ENCODE measurements at regions not wholly inside any gene's neighbourhood (a gene's known extent, or its start where the extent isn't known, plus 50 kb on each side); places are given as distances from the start of the nearest gene placed in this dataset.
"Not testable (repeated sequence)": the region's sequence is repeated elsewhere in the genome, so short reads cannot be mapped to it uniquely, and the experiment has no call there.

DNA sequence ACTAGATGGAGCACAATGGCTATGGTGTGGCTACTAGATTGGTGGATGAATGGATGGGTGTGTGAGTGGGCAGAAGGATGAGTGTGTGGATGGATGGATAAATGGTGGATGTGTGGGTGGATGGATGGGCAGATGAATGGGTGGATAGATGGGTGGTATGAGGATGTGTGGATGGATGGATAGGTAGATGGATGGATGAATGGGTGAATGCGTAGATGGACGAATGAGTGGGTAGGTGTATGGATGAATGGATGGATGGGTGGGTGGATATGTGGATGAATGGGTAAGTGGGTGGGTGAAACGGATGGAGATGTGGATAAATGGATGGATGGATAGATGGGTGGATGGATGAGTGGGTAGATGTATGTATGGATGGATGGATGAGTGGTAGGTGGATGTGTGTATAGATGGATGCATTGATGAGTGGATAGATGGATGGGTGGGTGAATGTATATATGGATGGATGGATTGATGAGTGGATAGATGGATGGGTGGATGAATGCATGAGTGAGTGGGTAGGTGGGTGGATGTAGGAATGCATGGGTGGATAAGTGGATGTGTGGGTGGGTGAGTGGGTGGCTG is 114.2 kb downstream of the TEX29 start:
- no peaks in the 10 kb centered on the region for H3K27me3 ChIP-seq (ENCODE audit: control insufficient read depth, insufficient read depth, low read length)

DNA sequence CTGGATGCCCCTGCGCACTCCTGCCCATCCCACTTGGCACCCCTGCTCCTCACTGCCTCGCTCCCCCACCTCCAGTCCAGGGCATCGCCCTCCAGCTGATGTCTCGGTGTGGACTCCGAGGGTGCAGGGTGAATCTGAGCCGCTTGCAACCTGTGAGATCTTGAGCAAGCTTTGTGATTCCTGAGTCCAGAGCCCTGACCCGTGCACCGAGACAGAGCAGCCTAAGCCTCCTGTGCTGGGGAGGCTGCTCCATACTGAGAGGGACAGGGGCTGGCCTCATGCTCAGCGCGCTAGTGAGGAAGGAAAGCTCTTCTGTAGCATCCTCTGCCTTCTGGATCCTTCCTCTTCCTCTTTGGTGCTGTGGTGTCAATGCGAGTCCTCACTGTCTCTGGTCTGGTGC is 116.0 kb downstream of the TEX29 start:
- Histone ChIP-seq H3K36me3 (ENCODE audit: control insufficient read depth, low read depth, low read length) (no peaks in the 10 kb centered on the region), H3K9me3 (ENCODE audit: control insufficient read depth, low read depth, low read length) (no peaks in the 10 kb centered on the region), H3K9ac (ENCODE audit: low read length) (no peak overlapping the region), H3K4me3 (ENCODE audit: low read length) (no peak overlapping the region), H3K4me1 (ENCODE audit: control insufficient read depth, low read depth, low read length) (no peaks in the 10 kb centered on the region), H3K27ac (ENCODE audit: low read length) (no peak overlapping the region), H3K27me3 (ENCODE audit: control insufficient read depth, insufficient read depth, low read length) (no peaks in the 10 kb centered on the region)

More for the DNA sequence above, 114.2 kb downstream of the TEX29 start:
- Histone ChIP-seq H3K36me3 (ENCODE audit: control insufficient read depth, low read depth, low read length) (no peaks in the 10 kb centered on the region), H3K4me3 (ENCODE audit: low read length) (no peak overlapping the region), H3K27ac (ENCODE audit: low read length) (no peak overlapping the region), H3K9ac (ENCODE audit: low read length) (no peak overlapping the region), H3K9me3 (ENCODE audit: control insufficient read depth, low read depth, low read length) (no peaks in the 10 kb centered on the region), H3K4me1 (ENCODE audit: control insufficient read depth, low read depth, low read length) (no peaks in the 10 kb centered on the region)

DNA sequence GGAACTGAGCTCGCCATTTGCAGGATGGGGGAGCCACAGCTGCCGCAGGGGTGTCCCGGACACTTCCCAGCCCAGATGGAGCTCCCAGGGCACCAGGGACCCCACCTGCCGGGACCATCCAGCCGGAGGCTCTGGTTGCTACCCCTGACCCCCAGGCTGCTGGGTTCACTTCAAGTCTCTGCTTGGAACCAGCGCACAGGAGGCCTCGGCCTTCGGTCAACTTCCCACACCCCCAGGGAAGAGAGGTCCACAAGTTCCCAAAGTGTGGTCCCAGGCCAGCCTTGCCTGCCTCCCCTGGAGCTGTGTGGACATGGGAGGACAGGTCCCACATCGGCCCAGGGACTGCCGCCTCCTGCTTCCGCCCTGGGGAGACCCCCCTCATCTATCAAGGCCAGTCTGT is 117.0 kb downstream of the TEX29 start:
- Histone ChIP-seq H3K4me3 (ENCODE audit: low read length) (no peak overlapping the region), H3K27me3 (ENCODE audit: control insufficient read depth, insufficient read depth, low read length) (no peaks in the 10 kb centered on the region), H3K27ac (ENCODE audit: low read length) (no peak overlapping the region), H3K36me3 (ENCODE audit: control insufficient read depth, low read depth, low read length) (no peaks in the 10 kb centered on the region), H3K9me3 (ENCODE audit: control insufficient read depth, low read depth, low read length) (no peaks in the 10 kb centered on the region), H3K9ac (ENCODE audit: low read length) (no peak overlapping the region), H3K4me1 (ENCODE audit: control insufficient read depth, low read depth, low read length) (no peaks in the 10 kb centered on the region)

DNA sequence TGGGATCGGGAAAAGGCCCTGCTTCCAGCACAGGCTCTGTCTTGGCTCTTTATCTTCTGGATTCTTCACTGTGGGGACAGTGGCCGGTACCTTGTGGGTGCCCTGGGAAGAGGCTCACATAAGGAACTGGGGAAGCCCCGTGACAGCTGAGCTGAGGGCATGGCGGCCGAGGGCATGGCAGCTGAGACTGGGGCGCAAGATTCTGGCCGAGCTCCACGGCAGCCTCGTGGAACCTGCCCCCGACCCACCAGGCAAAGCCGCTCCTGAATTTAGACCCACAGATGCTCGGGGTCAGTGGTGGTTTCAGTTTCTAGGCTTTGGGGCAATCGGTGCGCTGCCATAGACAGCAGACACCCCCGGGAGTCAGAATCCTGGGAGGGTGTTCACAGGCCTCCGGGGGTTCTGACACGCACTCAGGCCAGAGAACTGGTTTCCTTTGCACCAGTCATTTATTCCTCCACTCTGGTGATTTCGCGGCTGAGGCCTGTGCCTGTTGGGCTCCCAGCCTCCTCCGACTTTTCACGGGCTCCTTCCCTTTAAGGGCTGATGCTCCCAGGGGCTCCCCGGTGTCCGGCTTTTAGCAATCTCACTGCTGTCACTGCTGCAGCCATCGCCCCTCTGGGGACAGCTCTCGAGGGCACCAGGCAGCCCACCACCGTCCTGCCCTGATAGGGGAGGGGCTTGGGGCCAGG is 117.6 kb downstream of the TEX29 start:
- no peaks in the 10 kb centered on the region for H3K27me3 ChIP-seq (ENCODE audit: control insufficient read depth, insufficient read depth, low read length)
- H3K9ac ChIP-seq (ENCODE audit: low read length), result no peak overlapping the region
- no peaks in the 10 kb centered on the region for H3K36me3 ChIP-seq (ENCODE audit: control insufficient read depth, low read depth, low read length)
- no peak overlapping the region for H3K4me3 ChIP-seq (ENCODE audit: low read length)
- no peaks in the 10 kb centered on the region for H3K4me1 ChIP-seq (ENCODE audit: control insufficient read depth, low read depth, low read length)
- no peak overlapping the region for H3K27ac ChIP-seq (ENCODE audit: low read length)
- no peaks in the 10 kb centered on the region for H3K9me3 ChIP-seq (ENCODE audit: control insufficient read depth, low read depth, low read length)

DNA sequence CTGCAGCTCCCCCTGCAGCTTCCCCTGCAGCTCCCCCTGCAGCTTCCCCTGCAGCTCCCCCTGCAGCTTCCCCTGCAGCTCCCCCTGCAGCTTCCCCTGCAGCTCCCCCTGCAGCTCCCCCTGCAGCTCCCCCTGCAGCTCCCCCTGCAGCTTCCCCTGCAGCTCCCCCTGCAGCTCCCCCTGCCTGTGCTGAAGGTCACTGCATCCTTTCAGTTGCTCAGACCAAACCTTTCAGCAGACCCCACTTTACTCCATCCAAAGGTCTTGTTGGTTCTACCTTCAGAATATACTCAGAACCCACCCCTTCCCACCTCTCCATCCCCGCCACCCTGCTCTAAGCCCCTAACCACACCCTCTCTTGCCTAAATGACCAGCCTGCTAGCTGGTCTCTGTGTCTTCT is 120.0 kb downstream of the TEX29 start:
- H3K27ac ChIP-seq (ENCODE audit: low read length); H3K4me3 ChIP-seq (ENCODE audit: low read length); H3K36me3 ChIP-seq (ENCODE audit: control insufficient read depth, low read depth, low read length); H3K9me3 ChIP-seq (ENCODE audit: control insufficient read depth, low read depth, low read length); H3K9ac ChIP-seq (ENCODE audit: low read length); H3K4me1 ChIP-seq (ENCODE audit: control insufficient read depth, low read depth, low read length); H3K27me3 ChIP-seq (ENCODE audit: control insufficient read depth, insufficient read depth, low read length): not testable (repeated sequence)

DNA sequence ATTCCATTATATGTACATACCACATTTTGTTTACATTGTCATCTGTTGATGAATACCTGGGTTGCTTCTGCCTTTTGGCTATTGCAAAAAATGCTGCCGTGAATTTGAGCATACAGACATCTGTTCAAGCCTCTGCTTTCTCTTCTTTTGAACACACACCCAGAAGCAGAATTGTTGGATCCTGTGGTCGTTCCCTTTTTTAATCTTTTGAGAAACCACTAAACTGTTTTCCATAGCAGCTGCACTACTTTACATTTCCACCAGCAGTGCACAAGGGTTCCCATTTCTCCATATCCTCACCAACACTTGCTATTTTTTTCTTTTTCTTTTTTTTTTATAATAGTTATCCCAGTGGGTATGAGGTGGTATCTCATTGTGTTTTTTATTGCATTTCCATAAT is 123.5 kb downstream of the TEX29 start:
- Histone ChIP-seq H3K9me3 (ENCODE audit: control insufficient read depth, low read depth, low read length) (no peaks in the 10 kb centered on the region), H3K36me3 (ENCODE audit: control insufficient read depth, low read depth, low read length) (no peaks in the 10 kb centered on the region), H3K4me3 (ENCODE audit: low read length) (no peak overlapping the region), H3K27me3 (ENCODE audit: control insufficient read depth, insufficient read depth, low read length) (no peaks in the 10 kb centered on the region), H3K9ac (ENCODE audit: low read length) (no peak overlapping the region), H3K4me1 (ENCODE audit: control insufficient read depth, low read depth, low read length) (no peaks in the 10 kb centered on the region), H3K27ac (ENCODE audit: low read length) (no peak overlapping the region)

DNA sequence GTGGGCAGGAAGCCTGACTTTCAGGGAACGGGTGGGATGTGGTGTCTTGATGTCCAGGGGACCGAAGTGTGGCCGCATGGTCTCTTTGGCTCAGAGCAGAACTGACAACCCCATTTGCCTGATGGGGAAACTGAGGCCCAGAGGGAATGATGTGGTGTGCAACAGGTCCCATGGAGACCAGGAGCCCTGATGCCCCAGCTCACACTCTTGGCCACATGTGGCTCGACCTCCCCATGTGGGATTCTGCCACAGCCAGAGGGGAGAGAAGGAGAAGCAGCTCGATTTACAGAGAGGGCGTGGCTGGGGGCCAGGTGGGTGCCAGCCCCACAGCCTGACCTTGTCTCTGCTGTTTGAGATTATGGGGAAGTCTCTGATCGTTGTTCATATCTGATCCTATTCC is 128.1 kb downstream of the TEX29 start:
- Histone ChIP-seq H3K4me3 (ENCODE audit: low read length) (no peak overlapping the region), H3K27ac (ENCODE audit: low read length) (no peak overlapping the region), H3K36me3 (ENCODE audit: control insufficient read depth, low read depth, low read length) (no peaks in the 10 kb centered on the region), H3K9me3 (ENCODE audit: control insufficient read depth, low read depth, low read length) (no peaks in the 10 kb centered on the region), H3K9ac (ENCODE audit: low read length) (no peak overlapping the region), H3K4me1 (ENCODE audit: control insufficient read depth, low read depth, low read length) (no peaks in the 10 kb centered on the region), H3K27me3 (ENCODE audit: control insufficient read depth, insufficient read depth, low read length) (no peaks in the 10 kb centered on the region)

DNA sequence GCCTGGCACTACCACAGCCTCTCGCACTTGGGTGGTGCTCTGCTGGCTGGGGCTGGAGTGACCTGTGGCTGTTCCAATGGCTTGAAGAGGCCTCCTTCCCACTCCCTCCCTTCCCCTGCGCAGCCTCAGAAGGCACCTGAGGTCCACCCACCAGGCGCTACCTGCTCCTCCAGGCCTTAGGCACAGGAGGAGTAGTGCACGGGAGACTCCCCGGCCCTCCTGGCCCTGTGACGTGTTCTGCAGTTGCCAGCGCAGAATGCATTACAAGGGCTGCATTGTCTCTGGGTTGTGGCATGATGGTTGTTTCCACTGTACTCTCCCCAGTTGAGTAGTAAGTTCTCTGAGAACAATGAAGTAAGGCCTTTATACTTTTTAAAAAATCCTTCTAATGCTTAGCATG is 128.6 kb downstream of the TEX29 start:
- H3K27ac ChIP-seq (ENCODE audit: low read length), result no peak overlapping the region
- H3K27me3 ChIP-seq (ENCODE audit: control insufficient read depth, insufficient read depth, low read length), result no peaks in the 10 kb centered on the region
- H3K4me1 ChIP-seq (ENCODE audit: control insufficient read depth, low read depth, low read length), result no peaks in the 10 kb centered on the region
- H3K4me3 ChIP-seq (ENCODE audit: low read length), result no peak overlapping the region
- no peak overlapping the region for H3K9ac ChIP-seq (ENCODE audit: low read length)
- H3K36me3 ChIP-seq (ENCODE audit: control insufficient read depth, low read depth, low read length), result no peaks in the 10 kb centered on the region
- no peaks in the 10 kb centered on the region for H3K9me3 ChIP-seq (ENCODE audit: control insufficient read depth, low read depth, low read length)

DNA sequence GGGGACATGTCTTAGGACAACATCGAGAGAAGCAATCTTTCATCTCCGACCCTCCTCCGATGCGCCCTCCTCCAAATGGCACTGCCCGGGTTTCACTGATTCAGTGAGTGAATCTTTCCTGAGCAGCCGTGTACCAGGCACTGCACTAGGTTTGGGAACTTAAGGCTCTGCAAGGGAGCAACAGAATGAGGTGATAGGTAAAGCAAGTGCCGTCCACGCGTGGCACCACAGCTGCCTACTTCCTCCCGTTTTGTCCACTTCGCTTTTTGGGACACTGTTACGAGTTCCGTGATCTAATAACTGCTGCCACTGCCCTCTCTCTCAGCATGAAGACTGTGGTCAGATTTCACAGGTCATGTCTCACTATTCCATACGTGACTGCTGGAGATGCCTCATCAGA is 131.0 kb downstream of the TEX29 start:
- Histone ChIP-seq H3K36me3 (ENCODE audit: control insufficient read depth, low read depth, low read length) (no peaks in the 10 kb centered on the region), H3K27ac (ENCODE audit: low read length) (no peak overlapping the region), H3K9ac (ENCODE audit: low read length) (no peak overlapping the region), H3K27me3 (ENCODE audit: control insufficient read depth, insufficient read depth, low read length) (no peaks in the 10 kb centered on the region), H3K4me3 (ENCODE audit: low read length) (no peak overlapping the region), H3K4me1 (ENCODE audit: control insufficient read depth, low read depth, low read length) (no peaks in the 10 kb centered on the region), H3K9me3 (ENCODE audit: control insufficient read depth, low read depth, low read length) (no peaks in the 10 kb centered on the region)

DNA sequence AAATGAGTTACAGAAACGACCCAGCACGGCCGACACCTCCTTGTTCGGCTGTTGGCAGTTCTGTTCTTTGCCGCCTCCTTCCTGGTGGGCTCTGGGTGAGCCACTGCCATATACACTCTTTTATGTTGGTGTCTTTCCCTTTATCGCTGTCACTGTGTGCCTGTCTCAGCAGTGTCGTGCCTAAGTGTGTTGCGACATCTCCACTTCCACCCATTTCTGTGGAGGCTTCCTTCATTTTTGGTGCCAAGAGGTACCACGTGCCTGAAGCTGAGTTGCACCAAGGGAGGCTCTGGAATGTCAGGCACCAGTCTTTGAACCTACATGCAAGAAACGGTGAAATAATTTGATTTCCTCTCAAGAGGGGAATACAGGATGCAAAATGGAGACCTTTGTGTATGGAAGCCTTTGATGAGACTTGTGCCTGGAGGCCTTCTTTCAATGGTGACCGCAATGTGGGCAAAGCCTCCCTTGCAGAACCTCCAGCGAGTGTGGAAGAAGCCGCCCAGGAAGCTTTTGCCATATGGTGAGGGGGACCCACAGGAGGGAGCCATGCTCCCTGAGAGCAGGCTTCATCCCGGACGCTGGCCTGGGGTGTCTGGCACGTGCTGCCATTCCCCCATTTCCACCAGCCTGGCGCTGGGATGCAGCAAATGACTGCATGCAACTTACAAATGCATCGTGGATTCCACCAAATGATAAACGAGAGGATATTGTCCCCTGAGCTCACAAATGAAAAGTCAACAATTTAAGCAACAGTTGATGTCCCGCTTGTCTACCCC is 136.2 kb downstream of the TEX29 start:
- Histone ChIP-seq H3K27me3 (ENCODE audit: control insufficient read depth, insufficient read depth, low read length) (no peaks in the 10 kb centered on the region), H3K9me3 (ENCODE audit: control insufficient read depth, low read depth, low read length) (no peaks in the 10 kb centered on the region), H3K36me3 (ENCODE audit: control insufficient read depth, low read depth, low read length) (no peaks in the 10 kb centered on the region), H3K27ac (ENCODE audit: low read length) (no peak overlapping the region), H3K4me1 (ENCODE audit: control insufficient read depth, low read depth, low read length) (no peaks in the 10 kb centered on the region), H3K9ac (ENCODE audit: low read length) (no peak overlapping the region), H3K4me3 (ENCODE audit: low read length) (no peak overlapping the region)

DNA sequence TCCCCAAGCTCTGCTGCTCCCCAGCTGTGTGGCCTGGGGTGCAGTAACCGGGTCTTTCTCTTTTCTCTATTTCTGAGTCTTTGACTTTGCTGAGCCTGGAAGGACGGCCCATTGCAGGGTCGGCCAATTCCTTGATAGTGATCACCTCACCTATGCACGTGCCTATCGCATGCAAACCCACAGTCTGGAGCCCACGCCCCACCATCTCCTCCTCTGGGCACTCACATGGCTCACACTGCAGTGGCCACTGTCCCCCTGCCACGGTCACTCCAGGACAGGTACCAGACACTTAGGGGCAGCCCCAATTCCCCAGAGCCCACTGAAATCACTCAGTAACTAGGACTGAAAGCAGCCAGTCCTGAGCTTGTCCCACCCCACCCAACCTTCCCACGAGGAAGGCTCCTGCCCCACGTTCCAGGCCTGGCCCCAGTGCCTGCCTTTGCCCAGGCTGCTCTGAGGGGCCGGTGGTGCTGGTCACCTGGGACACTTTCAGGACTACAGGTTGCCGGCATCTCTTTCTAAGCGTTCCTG is 137.6 kb downstream of the TEX29 start:
- Histone ChIP-seq H3K36me3 (ENCODE audit: control insufficient read depth, low read depth, low read length) (no peaks in the 10 kb centered on the region), H3K4me1 (ENCODE audit: control insufficient read depth, low read depth, low read length) (no peaks in the 10 kb centered on the region), H3K9me3 (ENCODE audit: control insufficient read depth, low read depth, low read length) (no peaks in the 10 kb centered on the region), H3K9ac (ENCODE audit: low read length) (no peak overlapping the region), H3K27me3 (ENCODE audit: control insufficient read depth, insufficient read depth, low read length) (no peaks in the 10 kb centered on the region), H3K27ac (ENCODE audit: low read length) (no peak overlapping the region), H3K4me3 (ENCODE audit: low read length) (no peak overlapping the region)
